T-helper 1 cell treated with Interleukin-12 subunit alpha and Interleukin-12 subunit beta and Interleukin-4 antibody, amounts not matched to agents 30 ng/mL and 1 ng/mL, for 36 hours (primary cell): ENCODE measurements at regions not wholly inside any gene's neighbourhood (a gene's known extent, or its start where the extent isn't known, plus 50 kb on each side); places are given as distances from the start of the nearest gene placed in this dataset.

ENCODE experiments used
- intact Hi-C: fragments of 100-400 bp; cut with micrococcal nuclease; formaldehyde crosslinking; loops from one replicate; pipeline ENCODE4 v1.15.1; 2024

DNA sequence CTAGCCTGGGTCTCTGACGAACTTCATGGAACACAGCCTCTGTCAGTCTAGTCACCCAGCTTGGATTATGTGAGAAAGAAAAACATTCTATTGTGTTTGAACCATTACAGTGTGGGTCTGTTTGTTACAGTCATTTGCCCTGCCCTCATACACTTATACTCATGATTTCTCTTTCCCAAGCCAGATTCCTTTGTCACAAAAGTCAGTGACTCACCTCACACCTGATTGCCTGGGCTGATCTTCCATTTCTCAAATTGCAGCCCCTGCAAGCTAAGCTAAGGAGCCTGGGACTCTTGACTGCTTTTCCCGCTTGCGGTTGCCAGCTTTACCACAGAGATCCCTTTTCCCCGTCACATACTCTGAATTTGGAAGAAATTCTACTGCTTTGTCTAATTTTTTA, 395.9 kb downstream of the SAMD5 start:
- intact Hi-C loops = no loop called here

DNA sequence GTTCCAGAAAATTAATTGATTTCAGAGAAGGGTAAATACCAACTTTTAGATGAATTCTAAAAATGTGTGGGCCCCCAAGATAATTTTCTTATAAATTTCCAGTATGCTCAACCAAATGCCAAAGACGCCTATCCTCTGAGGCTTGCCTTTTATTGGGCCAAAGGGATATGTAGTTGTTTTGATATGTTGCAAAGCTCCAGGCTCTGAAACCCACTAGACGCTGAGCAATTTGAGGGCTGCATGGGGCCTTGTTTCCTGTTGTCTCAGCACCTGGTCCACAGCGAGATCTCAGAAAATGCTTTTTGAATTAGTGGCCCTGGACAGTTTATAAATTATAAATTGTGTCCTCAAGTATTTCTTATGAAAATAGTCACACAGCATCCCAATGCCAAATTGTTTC, 397.2 kb downstream of the SAMD5 start:
- intact Hi-C loops = no loop called here

- intact Hi-C loops = no loop called here
Measured at GRCh38 chr6:147906361-147906760, 397.9 kb downstream of the SAMD5 start.

- intact Hi-C loops = no loop called here
Measured at GRCh38 chr6:147909640-147910039, 401.1 kb downstream of the SAMD5 start.

- intact Hi-C loops = no loop called here
Measured at GRCh38 chr6:147910281-147910680, 401.8 kb downstream of the SAMD5 start.

DNA sequence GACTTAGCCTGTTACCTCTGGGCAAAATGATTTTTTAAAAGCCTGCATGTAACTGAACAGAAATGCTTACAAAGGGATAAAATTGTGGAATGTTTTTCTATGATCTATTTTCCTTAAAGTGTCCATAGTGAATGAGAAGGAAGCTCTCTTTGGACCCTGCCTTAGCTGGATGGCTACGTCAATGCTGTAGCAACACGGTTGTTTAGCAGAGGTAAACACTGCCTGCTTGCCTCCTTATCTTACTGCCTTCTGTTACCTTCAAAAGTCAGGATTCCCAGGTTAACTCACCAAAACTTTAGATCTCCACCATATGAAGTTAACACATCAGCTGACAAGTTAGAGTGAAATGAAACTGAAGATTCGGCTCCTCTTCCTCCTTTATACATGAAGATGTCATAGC, 402.6 kb downstream of the SAMD5 start:
- intact Hi-C loops = no loop called here

DNA sequence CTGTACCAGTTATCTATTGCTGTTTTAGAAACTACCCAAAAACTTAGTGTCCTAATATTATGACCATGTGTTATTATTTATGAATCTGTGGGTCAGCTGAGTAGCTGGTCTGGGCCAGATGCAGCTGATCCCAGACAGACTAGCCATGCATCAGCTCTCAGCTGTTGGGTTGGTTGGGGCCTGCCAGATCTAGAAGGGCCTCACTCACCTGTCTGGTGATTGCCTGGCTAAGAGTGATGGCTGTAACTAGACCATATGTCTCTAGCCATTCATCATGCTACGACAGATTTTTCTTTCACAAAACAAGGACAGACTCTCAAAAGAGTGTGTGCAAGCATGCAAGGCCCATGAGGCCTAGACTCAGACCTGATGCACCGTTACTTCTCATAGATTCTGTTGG, 403.2 kb downstream of the SAMD5 start:
- intact Hi-C loops = no loop called here

- intact Hi-C loops = no loop called here
Measured at GRCh38 chr6:147922799-147923198, 414.3 kb downstream of the SAMD5 start.

GRCh38 chr6:147924598-147924997, 416.1 kb downstream of the SAMD5 start:
- intact Hi-C loops = no loop called here

- intact Hi-C loops = no loop called here
Measured at GRCh38 chr6:147925826-147926225, 416.8 kb upstream of the SASH1 start.

GRCh38 chr6:147930745-147931144, 411.9 kb upstream of the SASH1 start:
- intact Hi-C loops = no loop called here

- intact Hi-C loops = no loop called here
Measured at GRCh38 chr6:147933224-147933623, 409.4 kb upstream of the SASH1 start.

- intact Hi-C loops = no loop called here
Measured at GRCh38 chr6:147935656-147936055, 407.0 kb upstream of the SASH1 start.

GRCh38 chr6:147936703-147937470, 405.8 kb upstream of the SASH1 start:
- intact Hi-C loops = no loop called here

- intact Hi-C loops = no loop called here
Measured at GRCh38 chr6:147941143-147941542, 401.5 kb upstream of the SASH1 start.

DNA sequence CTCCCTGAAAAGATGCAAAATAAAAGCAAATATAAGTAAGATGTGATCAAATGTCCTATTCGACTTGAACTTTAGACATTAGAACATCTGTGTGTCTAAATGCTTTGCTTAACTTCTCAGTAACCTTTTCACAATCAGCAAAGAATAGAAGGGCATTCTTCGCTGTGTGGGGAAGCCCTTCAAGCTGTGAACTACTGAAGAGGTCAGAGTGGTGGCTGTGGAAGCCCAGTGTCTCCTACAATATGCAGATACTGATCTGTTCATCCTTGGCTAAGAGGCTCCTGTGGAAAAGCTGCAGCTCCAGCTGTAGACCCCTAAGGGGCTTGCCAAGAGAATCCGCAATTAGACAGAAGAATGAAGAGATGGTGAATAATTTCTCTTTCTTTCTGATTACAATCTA, 400.3 kb upstream of the SASH1 start:
- intact Hi-C loops = no loop called here

DNA sequence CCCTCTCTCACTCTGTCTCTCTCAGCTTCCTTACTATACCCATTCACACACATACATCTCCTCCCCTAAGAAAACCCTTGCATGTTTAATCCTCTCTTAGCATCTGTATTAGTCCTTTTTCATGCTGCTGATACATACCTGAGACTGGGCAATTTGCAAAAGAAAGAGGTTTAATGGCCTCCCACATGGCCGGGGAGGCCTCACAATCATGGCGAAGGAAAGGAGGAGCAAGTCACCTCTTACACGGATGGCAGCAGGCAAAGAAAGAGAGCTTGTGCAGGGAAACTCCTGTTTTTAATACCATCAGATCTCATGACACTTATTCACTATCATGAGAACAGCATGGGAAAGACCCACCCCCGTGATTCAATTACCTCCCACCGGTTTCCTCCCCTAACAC, 398.5 kb upstream of the SASH1 start:
- intact Hi-C loops = no loop called here

- intact Hi-C loops = no loop called here
Measured at GRCh38 chr6:147947521-147947920, 395.1 kb upstream of the SASH1 start.

GRCh38 chr6:147949981-147950622, 392.5 kb upstream of the SASH1 start:
- intact Hi-C loops = no loop called here

GRCh38 chr6:147950623-147950987, 392.0 kb upstream of the SASH1 start:
- intact Hi-C loops = no loop called here

GRCh38 chr6:147951726-147952125, 390.9 kb upstream of the SASH1 start:
- intact Hi-C loops = no loop called here

DNA sequence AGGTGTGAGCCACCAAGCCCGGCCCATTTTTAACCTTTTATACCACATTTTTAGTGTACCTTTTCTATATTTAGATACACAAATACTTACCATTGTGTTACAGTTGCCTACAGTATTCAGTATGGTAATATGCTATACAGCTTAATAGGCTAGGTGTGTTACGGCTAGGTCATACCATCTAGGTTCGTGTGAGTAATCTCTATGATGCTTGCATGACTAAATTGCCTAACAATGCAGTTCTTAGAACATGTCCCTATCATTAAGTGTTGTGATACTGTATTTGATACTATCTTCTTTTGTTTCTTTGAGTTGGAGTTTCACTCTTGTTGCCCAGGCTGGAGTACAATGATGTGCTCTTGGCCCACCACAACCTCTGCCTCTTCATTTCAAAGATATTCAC, 387.7 kb upstream of the SASH1 start:
- intact Hi-C loops = no loop called here

- intact Hi-C loops = no loop called here
Measured at GRCh38 chr6:147958683-147959082, 384.0 kb upstream of the SASH1 start.
